HUDEP-2 (cell line): ENCODE measurements at regions not wholly inside any gene's neighbourhood (a gene's known extent, or its start where the extent isn't known, plus 50 kb on each side); places are given as distances from the start of the nearest gene placed in this dataset.
A peak's percentile ranks its signal among the peaks of the same experiment; 100 is the strongest.

Experiments
- DNase-seq, 76 experiments: peaks; one replicate each; lab custom pipeline; 2025; ENCODE audit not compliant: unreplicated experiment in 76 of 76; lab: John Stamatoyannopoulos, UW

DNA sequence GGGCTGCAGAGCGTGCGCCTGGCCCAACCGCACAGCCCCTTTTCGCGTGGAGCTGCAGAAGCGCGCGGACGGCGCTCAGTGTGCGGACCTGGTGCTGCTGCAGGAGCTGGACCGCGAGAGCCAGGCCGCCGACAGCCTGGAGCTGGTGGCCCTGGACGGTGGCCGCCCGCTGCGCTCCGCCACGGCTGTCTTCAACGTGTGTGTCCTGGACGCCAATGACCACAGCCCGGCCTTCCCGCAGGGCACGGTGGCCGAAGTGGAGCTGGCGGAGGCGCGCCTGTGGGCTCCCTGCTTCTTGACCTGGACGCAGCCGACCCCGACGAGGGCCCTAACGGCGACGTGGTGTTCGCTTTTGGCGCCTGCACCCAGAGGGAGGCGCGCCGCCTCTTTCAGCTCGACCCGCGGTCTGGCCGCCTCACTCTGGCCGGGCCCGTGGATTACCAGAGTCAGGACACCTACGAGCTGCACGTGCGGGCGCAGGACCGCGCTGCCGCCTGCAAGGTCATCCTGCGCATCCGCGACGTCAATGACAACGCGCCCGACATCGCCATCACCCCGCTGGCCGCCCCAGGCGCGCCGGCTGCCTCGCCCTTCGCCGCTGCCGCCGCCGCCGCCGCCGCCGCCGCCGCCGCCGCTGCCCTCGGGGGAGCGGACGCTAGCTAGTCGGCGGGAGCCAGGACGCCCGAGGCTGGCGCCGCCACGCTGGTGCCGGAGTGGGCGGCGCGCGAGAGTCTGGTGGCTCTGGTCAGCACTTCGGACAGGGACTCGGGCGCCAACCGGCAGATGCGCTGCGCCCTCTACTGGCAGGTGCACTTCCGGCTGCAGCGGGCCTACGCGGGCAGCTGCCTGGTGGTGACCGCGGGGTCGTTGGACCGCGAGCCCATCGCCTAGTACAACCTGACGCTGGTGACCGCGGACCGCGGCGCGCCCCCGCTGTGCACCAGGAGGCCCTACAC lies 172.2 kb downstream of the OLFM4 start:
- DNase-seq: peak in 7 of 76 experiments; percentile 0 to 14 (median 4)

DNA sequence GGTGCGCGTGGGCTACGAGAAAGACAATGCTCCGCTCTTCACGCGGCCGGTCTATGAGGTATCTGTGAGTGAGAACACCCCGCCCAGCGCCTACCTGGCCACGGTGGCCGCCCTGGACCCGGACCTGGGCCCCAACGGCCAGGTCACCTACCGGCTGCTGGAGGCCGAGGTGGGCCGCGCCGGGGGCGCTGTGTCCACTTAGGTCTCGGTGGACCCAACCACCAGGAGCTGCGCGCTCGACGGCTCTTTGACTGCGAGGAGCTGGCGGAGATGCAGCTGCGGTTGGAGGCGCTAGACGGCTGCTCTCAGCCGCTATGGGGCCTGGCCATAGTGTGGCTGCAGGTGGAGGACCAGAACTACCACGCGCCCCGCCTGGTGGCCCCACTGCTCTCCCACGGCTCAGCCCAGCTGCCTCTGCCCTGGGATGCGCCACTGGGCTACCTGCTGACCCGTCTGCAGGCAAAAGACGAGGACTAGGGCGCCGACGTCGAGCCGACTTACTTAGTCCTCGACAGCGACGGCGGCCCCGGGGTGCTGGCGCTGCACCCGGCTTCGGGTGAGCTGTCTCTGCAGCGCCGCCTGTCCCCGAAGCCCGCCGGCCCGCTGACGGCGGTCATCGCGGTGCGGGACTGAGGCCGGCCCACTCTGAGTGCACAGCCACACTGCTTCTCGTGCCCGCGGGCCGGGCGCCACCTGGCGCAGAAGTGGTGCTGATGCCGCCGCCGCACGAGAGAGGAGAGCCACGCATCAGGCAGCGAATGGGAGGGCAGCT lies 173.0 kb downstream of the OLFM4 start:
- peak in 2 of 76 experiments; percentile 1 for DNase-seq

- DNase-seq: no peak
Observed at GRCh38 chr13:53204598-53204997, 176.0 kb downstream of the OLFM4 start.

- DNase-seq: peak in 1 of 76 experiments; percentile 2
Observed at GRCh38 chr13:53206455-53206854, 177.8 kb downstream of the OLFM4 start.

DNA sequence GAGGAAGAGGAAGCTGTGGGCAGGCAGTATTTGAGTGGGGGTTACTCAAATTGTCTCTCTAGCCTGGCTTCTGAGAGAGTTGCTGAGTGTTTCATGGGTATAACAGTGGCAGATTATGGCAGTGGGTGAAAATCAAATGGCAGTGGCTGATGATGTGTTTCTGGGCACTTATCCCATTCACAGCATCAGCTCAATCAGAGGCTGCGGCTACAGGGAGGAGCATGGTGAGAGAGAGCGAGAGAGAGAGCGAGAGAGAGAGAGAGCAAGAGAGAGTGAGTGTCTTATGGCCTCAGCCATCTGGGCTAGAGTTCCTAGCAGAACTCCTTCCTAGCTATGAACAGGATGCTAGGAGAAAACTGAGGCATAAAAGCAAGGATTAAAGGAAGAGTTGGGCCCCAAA lies 178.9 kb downstream of the OLFM4 start:
- DNase-seq: no peak

- no peak for DNase-seq
Observed at GRCh38 chr13:53214433-53214832, 185.8 kb downstream of the OLFM4 start.

- no peak for DNase-seq
Observed at GRCh38 chr13:53215563-53215962, 186.9 kb downstream of the OLFM4 start.

DNA sequence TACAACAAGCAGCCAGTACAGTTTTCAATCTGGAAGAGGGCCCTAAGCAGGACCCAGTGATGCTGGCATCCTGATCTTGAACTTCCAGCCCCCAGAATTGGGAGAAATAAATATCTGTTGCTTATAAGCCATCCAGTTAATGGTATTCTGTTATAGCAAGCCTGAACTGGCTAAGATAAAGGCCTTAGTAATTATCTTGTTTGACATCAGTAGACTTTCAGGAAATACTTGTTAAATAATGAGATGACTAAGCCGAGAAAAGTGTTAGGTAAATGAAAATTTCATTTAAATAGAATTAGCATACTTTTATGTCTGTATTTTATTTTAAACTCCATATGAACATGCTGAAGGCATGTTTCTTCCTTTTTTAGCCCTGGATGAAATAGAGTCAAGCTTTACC lies 188.2 kb downstream of the OLFM4 start:
- DNase-seq: no peak

DNA sequence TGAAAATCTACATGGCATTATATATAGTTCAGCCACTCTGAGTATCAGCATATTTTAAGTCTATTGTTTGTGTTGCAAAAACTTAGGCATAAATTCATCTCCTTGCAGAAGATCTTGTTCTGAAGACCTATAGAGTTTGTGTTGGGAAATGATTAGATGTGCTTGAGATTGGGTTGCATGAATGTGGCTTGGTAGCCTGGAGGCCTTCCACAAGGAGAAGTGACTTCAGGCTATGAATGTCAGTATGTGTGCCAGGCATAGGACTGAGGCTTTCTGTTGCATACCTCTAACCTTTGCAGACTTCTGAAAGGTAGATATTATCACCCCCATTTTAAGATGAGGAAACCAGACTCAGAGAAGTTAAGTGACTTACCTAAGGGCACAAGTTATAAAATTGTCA lies 188.6 kb downstream of the OLFM4 start:
- no peak for DNase-seq

DNA sequence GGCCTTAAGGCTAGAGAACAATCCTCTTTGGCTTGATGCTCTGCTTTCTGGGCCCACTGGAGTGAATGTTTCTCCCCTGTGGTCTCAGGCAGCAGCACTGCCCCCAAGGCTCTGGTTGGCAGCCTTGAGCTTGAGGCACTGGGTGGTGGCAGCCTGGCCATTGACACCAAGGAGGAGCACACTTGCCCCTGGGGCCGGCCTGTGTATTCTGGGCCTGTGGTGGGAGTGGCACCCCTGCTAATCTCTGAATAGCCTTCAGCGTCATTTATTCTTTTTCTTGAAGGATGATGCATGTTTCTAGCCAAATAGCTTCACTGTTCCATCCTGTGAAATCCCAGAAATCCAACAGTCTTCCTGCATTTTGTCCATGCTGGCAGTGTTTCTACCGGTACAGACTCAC lies 191.4 kb downstream of the OLFM4 start:
- no peak for DNase-seq

GRCh38 chr13:53237696-53238095 lies 209.1 kb downstream of the OLFM4 start:
- DNase-seq: no peak

- no peak for DNase-seq
Observed at GRCh38 chr13:53238261-53238660, 209.6 kb downstream of the OLFM4 start.

- DNase-seq: no peak
Observed at GRCh38 chr13:53240401-53241025, 211.9 kb downstream of the OLFM4 start.

- DNase-seq: no peak
Observed at GRCh38 chr13:53241891-53242348, 213.3 kb downstream of the OLFM4 start.

DNA sequence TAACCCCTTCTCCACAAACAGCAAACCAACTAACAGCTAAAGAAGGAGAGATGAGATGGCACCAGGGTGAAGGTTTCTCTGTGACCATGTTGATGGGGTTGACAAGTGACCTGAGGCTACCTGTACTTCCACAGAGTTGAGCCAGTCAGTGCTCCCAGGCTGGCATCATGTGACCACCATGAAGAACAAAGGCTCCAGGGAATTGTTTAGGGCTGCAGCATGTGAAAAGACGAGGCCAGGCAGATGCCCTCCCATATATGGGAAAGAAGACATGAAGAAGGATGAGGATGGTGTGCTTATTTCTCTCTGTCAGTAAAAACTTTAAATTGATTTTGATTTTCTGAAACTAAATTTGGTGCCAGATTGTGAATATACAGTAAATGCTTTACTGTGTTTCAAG lies 220.6 kb downstream of the OLFM4 start:
- no peak for DNase-seq

DNA sequence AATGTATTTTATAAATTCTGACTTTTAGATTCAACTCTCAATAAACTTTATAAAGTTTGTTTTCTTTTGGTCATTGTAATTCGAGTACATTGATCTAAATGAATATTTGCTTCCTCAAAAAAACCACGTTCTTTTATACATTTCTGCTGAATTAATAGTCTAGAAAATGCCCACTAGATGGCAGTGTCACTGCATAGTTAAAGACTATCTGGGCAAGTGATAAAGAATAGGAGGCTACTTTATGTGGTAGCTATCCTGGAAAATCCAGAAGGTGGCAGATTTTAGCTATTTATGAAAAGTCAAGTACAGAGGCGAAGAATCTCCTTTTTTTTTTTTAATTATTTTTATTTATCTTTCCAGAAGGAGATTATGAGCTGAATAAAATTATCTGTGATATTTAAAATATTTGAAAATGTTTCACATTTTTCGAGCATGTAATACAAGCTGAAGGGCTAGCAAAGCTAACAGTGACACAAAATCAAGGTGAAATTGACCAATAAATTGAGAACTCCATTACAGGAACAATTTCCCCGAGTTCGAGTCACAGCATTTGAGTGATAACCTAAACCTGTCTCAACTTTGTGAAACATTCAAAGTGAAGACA lies 221.8 kb downstream of the OLFM4 start:
- DNase-seq: peak in 40 of 76 experiments; percentile 4 to 78 (median 50)

- no peak for DNase-seq
Observed at GRCh38 chr13:53250977-53251376, 222.4 kb downstream of the OLFM4 start.

DNA sequence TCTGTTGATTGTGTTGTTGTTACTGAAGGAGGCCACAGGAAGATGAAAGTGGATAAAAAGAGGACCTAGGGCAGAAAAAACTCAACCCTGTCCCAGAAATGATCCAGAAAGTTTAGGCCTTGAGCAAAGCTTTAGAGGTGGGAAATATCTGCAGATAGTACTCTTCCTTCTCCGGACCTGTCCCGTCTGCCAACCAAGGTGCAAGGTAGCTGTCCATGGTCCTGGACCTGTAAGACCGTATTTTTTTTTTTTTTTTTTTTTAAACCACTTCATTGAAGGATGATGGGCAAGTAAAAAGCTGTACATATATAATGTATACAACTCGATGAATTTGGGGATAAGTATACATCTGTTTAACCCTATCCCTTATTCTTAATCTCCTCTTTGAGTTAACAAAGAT lies 225.9 kb downstream of the OLFM4 start:
- peak in 1 of 76 experiments; percentile 0 for DNase-seq

DNA sequence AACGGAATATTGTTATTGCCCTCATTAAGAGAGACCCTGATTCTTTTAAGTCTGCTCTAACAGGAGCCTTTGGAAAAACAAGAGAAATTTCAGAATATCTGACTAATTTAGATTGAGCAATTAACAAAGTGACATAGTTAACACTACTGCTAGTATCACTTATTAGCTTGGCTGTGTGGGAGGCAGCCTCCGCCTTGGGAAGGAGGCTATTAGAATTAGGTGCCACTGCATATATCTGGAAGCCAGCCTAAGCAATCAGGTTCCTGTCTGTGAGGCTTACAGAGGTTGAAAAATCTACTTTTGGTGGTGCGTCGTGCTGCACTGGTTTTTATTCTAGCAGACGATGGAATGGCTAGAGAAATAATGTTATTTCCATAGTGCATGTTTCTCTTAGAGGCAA lies 227.2 kb downstream of the OLFM4 start:
- DNase-seq: no peak

GRCh38 chr13:53260594-53260993 lies 232.0 kb downstream of the OLFM4 start:
- DNase-seq: no peak
